ENCODE measurements at regions not wholly inside any gene's neighbourhood (a gene's known extent, or its start where the extent isn't known, plus 50 kb on each side); places are given as distances from the start of the nearest gene placed in this dataset.
A peak's percentile ranks its signal among the peaks of the same experiment; 100 is the strongest.

DNA sequence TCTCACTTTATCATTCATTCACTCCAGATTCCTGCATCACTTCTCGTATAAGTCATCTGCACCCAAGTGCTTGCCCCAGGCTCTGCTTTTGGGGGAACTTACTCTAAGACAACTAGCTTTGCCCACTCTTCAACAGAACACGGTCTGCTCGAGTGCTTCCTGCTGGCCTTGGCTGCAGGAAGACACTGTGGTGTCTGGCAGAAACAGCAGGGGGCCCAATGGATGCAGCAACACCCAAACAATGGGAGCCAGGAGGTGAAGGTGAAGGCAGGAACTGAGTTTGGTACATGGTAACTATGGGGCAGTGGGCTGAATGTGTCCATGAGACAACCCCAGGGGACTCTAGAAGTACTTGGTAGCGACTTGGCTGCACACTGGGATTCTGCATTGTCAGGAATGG lies 344.0 kb downstream of the REEP3 start:
- TF ChIP-seq, protein P1, sequence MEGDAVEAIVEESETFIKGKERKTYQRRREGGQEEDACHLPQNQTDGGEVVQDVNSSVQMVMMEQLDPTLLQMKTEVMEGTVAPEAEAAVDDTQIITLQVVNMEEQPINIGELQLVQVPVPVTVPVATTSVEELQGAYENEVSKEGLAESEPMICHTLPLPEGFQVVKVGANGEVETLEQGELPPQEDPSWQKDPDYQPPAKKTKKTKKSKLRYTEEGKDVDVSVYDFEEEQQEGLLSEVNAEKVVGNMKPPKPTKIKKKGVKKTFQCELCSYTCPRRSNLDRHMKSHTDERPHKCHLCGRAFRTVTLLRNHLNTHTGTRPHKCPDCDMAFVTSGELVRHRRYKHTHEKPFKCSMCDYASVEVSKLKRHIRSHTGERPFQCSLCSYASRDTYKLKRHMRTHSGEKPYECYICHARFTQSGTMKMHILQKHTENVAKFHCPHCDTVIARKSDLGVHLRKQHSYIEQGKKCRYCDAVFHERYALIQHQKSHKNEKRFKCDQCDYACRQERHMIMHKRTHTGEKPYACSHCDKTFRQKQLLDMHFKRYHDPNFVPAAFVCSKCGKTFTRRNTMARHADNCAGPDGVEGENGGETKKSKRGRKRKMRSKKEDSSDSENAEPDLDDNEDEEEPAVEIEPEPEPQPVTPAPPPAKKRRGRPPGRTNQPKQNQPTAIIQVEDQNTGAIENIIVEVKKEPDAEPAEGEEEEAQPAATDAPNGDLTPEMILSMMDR (IDR thresholded peaks at IDR 0.05; ENCODE audit: insufficient read depth, low read depth, low read length), result no peak
- H3K4me3 ChIP-seq (ENCODE audit: low read depth, low read length), result no peak overlapping the region
- no peak for DNase-seq (ENCODE audit: low read depth)

DNA sequence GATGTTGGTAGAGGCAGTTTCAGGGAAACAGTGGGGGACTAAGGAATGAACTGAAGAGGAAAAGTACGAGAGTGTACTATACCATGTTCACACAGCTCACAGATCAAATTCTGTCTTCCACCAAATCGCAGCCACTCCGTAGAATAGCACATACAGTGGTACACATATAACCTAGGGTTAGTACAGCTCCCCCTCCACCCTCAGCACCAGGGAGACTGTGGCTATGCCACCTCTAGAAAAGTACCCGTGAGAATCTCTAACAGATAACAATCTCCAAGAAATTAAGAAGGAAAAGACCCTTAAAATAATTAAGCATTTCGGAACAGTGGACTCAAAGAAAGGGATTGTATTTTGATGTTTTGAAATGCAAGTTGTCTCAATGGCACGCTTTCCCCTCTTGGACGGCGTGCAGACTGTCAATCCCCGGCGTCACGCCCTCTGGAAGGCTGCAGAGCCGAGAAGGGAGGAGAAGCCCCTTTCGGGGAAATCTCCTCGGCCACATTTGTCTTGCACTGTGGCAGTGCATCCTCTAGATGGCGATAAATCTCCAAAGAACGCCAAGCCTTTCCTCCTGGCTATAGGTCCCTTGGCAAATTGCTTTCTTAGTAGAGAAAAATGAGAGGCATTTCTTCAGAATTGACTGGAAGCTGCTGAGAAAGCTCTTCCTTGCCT lies 345.0 kb downstream of the REEP3 start:
- DNase-seq (ENCODE audit: low read depth), result peak; percentile 43
- H3K4me3 ChIP-seq (ENCODE audit: low read depth, low read length), result peak overlapping the region; percentile 29
- TF ChIP-seq, protein P1 (IDR thresholded peaks at IDR 0.05; ENCODE audit: insufficient read depth, low read depth, low read length), result peak; percentile 85

DNA sequence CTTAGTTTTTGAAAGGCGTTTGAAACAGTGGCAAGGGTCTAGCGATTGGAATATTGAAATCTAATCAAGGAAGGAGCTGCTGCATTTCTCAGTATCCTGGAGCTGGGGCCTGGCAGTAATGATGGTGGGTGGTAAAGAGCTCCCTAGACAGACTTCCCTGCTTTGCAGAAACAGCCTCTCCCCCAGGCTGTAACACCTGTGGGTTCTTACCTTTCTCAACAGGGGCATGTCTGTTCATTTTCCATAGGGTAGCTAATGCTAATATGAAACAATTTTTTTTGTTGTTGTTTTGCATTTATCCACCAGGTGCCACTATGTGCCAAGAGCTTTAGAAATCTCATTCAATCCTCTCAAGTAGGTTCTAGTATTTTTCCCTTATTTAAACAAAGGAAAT lies 345.5 kb downstream of the REEP3 start:
- TF ChIP-seq, protein P1 (IDR thresholded peaks at IDR 0.05; ENCODE audit: insufficient read depth, low read depth, low read length), result no peak
- no peak overlapping the region for H3K4me3 ChIP-seq (ENCODE audit: low read depth, low read length)
- DNase-seq (ENCODE audit: low read depth), result peak; percentile 14

DNA sequence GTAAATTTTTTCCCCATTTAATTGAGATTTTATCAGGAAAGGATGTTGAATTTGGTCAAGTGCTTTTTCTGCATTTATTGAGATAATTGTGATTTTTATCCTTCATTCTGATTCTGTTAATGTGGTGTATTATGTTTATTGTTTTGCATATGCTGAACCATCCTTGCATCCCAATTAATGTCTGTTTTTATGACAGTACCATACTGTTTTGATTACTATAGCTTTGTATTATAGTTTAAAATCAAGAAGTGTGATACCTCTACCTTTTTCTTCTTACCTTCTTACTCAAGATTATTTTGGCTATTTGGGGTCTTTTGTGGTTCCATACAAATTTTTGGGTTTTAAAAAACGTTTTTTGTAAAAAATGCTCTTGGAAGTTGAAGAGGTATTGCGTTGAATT lies 357.2 kb downstream of the REEP3 start:
- DNase-seq (ENCODE audit: low read depth), result no peak
- no peak overlapping the region for H3K4me3 ChIP-seq (ENCODE audit: low read depth, low read length)
- TF ChIP-seq, protein P1 (IDR thresholded peaks at IDR 0.05; ENCODE audit: insufficient read depth, low read depth, low read length), result no peak

DNA sequence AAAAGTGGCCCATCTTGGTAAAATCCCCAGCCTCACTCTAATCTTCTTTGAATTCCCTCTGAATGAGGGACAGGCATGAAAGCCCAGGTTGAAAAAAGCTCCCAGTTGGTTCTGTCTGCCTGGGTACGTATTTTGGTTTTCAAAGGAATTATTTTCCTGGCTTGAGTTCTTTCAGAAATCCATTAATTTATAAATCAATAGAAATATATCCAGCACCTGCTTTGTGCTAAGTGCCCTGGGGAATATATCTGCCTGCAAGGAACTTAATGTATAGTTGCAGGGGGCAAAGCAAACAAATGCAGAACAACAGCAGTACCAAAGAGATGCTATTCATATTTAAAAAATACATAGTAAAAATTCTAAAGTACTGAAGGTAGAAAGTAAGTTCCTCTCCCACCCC lies 362.7 kb downstream of the REEP3 start:
- DNase-seq (ENCODE audit: low read depth), result no peak
- no peak overlapping the region for H3K4me3 ChIP-seq (ENCODE audit: low read depth, low read length)
- TF ChIP-seq, protein P1 (IDR thresholded peaks at IDR 0.05; ENCODE audit: insufficient read depth, low read depth, low read length), result no peak

DNA sequence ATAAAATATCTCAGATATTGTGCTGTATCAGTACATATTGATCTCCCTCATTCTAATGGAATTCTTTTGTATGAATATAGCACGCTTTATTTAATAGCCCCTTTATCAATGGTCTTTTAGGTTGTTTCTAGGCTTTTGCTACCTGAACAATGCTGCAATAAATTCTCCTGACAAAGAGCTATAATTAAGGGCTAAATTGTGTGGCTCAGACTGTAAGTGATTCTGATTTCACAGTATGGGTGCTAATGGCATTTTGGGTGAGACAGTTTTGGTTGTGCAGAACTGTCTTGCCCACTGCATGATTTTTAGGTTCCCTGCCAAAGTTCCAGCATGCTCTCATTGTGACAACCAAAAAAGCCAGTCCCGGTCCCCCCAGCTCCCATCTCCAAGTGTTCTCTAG lies 363.2 kb downstream of the REEP3 start:
- no peak for DNase-seq (ENCODE audit: low read depth)
- TF ChIP-seq, protein P1 (IDR thresholded peaks at IDR 0.05; ENCODE audit: insufficient read depth, low read depth, low read length), result no peak
- no peak overlapping the region for H3K4me3 ChIP-seq (ENCODE audit: low read depth, low read length)

DNA sequence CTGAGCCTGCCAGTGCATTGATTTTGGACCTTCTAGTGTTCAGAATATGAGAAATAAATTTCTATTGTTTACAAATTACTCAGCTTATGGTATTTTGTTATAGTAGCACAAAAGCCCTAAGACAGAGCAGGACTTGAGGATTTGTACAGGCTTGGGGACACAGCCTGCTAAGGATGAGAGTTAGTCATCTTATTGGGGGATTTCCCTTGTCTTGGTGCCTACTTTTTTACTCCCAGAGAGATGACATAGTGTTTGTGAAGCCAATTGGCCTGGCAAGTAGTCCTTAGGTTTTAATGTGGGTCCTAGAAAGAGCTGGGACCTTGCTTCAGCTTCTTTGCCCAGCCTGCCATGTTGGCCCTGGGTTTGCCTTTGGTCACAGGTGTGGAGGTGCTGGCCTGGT lies 364.0 kb downstream of the REEP3 start:
- DNase-seq (ENCODE audit: low read depth), result no peak
- TF ChIP-seq, protein P1 (IDR thresholded peaks at IDR 0.05; ENCODE audit: insufficient read depth, low read depth, low read length), result no peak
- H3K4me3 ChIP-seq (ENCODE audit: low read depth, low read length), result no peak overlapping the region
